Retina (tissue), 1 donor: ENCODE measurements at regions not wholly inside any gene's neighbourhood (a gene's known extent, or its start where the extent isn't known, plus 50 kb on each side); places are given as distances from the start of the nearest gene placed in this dataset.

ENCODE experiments used
- DNase-seq: peaks from one replicate; pipeline ENCODE4 v3.0.0-alpha.2; 2016

GRCh38 chr3:14318646-14319045 lies 83.8 kb upstream of the SLC6A6 start:
- no peak for DNase-seq

- DNase-seq = no peak
These were observed 82.7 kb upstream of the SLC6A6 start for GRCh38 chr3:14319654-14320182.

GRCh38 chr3:14320219-14320618 lies 82.2 kb upstream of the SLC6A6 start:
- DNase-seq = no peak

GRCh38 chr3:14322001-14322400 lies 80.4 kb upstream of the SLC6A6 start:
- DNase-seq = no peak

- no peak for DNase-seq
These were observed 79.6 kb upstream of the SLC6A6 start for GRCh38 chr3:14322667-14323295.

DNA sequence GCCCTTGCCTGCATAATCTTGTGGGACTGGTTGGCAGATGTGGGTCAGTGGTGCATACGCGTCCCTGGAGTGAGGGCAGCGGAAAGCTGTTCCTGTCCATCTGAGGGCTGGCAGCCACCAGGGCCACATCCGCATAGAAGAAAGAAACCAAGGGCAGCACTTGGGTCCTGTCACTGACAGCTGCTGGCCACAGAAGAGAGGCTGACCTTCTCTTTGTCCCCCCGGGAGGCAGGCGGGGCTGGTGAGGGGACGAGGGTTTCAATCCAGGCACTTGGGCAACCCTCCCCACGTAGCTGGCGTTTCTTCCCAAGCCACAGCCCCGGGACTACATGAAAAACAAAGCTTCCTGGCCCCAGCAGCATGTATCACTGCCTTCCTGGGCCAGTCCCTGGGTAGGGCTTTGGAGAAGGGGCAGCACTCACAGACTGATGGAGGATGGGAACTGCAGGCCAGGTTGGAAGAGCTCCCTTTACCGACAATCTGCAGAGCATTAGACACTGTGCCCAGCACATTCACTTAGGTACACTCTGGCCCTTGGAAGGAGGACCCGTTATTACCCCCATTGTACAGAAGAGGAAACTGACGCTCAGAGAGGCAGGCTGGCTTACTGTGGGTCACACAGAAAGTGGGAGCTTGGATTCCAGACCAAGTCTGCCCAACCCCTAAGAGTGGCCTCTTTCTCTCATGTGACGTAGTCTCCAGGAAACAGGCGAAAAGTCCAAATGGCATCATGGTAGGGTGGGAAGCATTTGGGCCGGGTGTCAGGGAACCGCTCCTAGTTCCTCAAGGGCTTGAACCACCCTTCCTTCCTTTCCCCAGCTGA lies 78.8 kb upstream of the SLC6A6 start:
- DNase-seq = no peak

DNA sequence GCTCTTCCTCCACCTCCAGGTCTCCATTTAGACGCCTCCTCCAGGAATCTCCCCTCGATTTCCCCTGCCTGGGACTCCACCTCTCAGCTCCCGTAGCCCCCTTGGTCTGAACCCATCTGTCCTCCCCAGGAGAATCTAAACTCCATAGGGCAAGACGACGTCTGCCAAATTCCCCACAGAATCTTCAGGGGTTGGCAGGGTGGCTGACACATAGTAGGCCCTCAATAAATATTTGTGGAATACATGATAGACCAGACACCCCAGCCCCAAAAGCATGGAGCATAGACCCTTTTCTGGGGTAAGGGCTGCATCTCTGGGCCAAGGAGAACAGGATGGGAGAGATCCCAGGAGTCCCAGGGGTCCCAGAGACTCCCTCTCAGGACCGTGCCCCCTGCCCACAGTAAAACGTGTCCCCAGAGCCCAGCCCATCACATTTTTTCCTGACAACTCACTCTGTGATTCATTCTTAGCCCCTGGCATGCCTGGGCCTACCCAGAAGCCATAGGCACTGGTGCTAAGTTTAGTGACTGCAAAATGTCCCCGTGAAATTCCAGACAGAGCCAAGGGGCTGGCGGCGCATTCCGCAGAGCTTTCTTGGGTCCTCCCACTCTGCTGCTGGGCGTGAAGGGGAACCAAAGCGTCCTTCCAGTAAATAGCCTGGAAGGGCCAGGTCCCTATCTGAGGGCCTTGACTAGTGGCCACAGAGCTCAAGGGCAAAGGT lies 78.0 kb upstream of the SLC6A6 start:
- DNase-seq = no peak

- DNase-seq = no peak
These were observed 74.0 kb upstream of the SLC6A6 start for GRCh38 chr3:14328422-14328821.

DNA sequence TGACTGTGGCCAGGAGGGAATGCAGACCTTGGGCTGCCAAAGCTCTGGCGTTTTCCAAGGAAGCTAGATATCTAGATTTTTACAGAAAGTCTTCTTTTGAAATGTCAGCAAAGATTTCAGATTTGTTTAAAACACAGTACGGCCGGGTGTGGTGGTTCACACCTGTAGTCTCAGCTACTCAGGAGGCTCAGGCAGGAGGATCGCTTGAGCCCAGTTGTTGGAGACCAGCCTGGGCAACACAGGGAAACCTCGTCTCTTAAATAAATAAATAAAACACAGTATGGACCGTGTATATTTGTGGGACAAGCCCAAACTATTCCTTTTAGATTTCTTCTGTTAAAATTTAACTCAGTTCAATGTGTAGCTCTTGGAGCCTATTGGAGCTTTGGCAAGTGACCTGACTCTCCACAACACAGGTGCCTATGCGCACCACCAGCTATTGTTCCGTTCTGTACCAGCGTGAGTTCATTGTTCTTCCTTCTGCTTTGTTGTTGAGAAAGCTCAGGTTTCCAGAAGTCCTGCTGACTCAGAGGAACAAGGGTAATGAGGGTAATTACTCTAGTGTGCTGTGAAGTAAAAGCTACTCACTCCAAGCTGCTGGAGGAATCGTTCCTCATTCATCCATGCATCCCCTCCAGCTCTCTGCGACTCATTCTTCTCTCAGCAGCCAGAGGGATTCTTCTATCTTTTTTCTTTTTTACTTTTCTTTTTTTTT lies 73.1 kb upstream of the SLC6A6 start:
- peak; percentile 37 for DNase-seq

GRCh38 chr3:14329842-14330241 lies 72.6 kb upstream of the SLC6A6 start:
- DNase-seq = no peak

GRCh38 chr3:14330508-14330907 lies 71.9 kb upstream of the SLC6A6 start:
- no peak for DNase-seq

GRCh38 chr3:14331251-14331650 lies 71.2 kb upstream of the SLC6A6 start:
- DNase-seq = no peak

- no peak for DNase-seq
These were observed 70.0 kb upstream of the SLC6A6 start for GRCh38 chr3:14332392-14332791.

DNA sequence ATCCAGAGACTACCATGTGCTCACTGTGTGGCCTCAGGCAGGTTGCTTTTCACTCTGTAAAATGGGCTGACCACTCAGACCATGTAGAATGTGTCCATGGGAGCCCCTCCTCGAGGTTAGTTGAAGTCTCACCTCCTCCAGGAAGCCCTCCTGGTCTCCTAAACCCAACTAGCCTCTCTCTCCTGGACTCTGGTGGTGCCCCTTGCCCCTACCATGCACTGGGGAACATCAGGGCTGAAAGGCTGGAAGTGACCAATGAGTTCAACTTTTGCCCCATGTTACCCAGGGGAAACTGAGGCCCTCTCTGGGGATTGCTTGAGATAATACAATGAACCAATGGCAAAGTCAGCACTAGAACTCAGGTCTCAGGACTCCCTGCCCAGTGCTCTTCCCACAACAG lies 69.2 kb upstream of the SLC6A6 start:
- DNase-seq = no peak

- DNase-seq = no peak
These were observed 68.8 kb upstream of the SLC6A6 start for GRCh38 chr3:14333621-14334020.

DNA sequence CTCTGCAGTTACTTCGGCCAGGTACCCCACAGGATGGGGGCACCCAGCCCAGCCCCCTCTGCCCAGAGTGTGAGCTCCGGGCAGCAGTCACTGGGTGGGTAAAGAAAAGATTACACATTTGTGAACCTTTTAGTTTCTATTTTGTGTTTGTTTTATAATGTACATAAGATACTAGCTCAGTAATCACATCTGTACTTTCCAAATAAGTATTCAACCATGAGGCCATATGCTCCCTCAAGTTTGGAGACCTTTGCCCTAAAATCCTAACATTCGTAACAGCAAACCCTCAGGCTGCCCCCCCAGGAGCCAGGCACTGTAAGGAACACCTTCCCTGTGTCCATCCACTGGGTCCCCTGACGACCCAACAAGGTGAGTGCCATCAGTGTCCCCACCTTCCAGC lies 68.3 kb upstream of the SLC6A6 start:
- no peak for DNase-seq

DNA sequence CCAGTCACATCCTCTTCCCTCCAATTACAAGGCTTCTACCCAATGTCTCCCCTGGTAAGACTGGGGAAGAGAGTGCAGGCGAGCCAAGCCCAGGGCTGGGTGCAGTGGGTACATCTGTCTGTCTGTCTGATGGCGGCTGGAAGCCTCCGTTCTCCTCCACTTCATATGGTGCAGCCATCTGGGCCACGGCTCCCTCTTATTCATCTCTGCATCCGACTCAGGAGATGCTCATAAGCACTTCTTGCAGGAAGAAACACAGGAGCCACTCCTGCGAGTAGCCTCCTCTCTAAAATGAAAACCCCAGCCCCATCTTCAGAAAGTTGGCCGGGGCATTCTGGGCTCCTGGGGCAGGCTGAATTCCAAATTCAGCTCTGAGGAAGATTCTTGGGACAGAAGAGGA lies 67.5 kb upstream of the SLC6A6 start:
- no peak for DNase-seq

DNA sequence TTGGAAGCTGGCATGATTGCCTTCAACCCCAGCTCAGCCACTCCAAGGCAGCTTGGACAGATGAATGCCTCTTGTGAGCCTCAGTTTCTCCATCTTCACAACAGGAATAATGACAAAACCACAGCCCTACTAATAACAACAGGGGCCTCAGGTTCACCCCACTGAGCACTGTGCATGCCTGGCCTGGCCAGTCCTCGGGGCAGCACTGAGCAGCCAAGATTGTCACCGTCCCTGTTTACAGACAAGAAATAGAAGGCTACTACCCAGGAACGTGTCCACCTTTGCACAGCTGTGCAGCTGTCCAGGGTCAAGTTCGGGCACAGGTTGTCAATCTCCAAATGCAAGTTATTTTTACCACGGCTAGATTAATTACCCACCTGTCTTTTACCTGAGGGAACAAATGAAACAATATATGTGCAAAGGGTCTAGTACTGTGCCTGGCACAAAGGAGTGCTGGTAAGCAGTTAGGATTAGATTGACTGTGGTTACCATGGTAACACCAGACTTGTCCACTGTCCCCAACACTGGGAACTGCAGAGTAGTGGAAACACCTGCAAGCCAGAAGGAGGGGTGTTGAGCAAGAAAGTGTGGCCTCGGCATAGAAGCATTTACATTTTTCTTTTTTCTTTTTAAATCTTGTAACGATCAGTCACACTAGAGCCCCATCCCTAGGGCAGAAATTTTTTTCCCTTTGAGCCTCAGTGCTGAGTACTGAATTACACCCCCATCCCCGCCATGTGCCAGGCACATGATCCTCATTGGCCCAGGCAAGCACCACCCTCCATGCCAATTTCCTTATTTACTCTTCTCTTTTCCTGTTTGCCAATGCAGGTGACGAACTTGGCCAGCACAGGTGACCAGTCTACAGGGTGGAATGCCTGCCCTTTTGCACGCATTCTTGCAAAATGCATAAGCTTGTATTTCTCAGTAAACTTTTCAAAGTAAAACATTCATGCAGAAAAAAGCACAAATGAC lies 66.3 kb upstream of the SLC6A6 start:
- no peak for DNase-seq

DNA sequence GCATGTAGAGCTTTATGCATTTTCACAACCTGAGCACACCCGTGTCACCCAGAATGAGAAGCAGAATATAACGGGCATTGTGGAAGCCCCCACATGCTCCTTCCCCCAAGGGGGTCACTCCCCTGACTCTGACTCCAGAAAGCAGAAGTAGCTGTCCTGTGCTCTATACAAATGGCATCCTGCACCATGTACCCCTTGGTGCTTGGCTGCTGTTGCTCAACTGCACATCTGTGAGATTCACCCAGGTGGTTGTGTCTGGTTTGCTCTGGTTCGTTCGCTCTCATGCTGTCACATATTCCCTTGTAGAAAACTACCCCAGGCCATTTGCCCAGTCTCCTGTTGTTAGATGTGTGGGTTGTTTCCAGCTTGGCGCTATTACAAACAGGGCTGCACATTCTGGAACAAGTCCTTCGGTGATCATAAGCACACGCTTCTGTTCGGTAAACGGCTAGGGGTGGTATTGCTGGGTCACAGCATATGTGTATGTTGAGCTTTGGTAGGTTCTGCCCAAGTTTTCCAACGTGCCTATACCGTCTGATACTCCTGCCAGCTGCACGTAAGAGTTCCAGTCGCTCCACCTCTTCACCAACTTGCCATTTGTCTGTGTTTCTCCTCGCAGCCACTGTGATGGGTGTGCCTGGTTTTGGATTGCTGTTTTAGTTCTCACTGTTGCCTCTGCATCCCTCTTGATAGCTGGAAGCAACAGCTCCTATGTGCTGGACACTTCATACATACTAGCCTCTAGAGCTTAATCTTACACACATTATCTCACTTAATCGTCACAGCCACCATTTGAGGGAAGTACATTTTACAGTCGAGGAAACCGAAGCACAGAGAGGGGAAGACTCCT lies 65.4 kb upstream of the SLC6A6 start:
- no peak for DNase-seq

- no peak for DNase-seq
These were observed 64.6 kb upstream of the SLC6A6 start for GRCh38 chr3:14337828-14338227.

- DNase-seq = no peak
These were observed 64.2 kb upstream of the SLC6A6 start for GRCh38 chr3:14338242-14338641.
